LNCAP (cell line): ENCODE measurements at regions not wholly inside any gene's neighbourhood (a gene's known extent, or its start where the extent isn't known, plus 50 kb on each side); places are given as distances from the start of the nearest gene placed in this dataset.
A peak's percentile ranks its signal among the peaks of the same experiment; 100 is the strongest.

Experiments
- CTCF ChIP-seq: fragments of 450-650 bp; IDR thresholded peaks from 2 replicates; pipeline ENCODE4 v1.5.1; 2017; ENCODE audit warnings: mild to moderate bottlenecking

GRCh38 chr17:33640629-33641028, 347.5 kb upstream of the ASIC2 start:
- no peak for TF ChIP-seq CTCF

- TF ChIP-seq CTCF = no peak
These were observed 348.9 kb upstream of the ASIC2 start for GRCh38 chr17:33642002-33642401.

GRCh38 chr17:33647956-33648355, 354.9 kb upstream of the ASIC2 start:
- peak; percentile 57 for TF ChIP-seq CTCF

- no peak for TF ChIP-seq CTCF
These were observed 357.2 kb upstream of the ASIC2 start for GRCh38 chr17:33650304-33650703.

GRCh38 chr17:33651686-33652085, 358.6 kb upstream of the ASIC2 start:
- TF ChIP-seq CTCF = 0 out of 2 replicates have a peak, but pooled peaks have one; percentile 26

GRCh38 chr17:33652731-33653398, 359.8 kb upstream of the ASIC2 start:
- no peak for TF ChIP-seq CTCF

- no peak for TF ChIP-seq CTCF
These were observed 360.3 kb upstream of the ASIC2 start for GRCh38 chr17:33653399-33653788.

GRCh38 chr17:33657181-33657580, 364.1 kb upstream of the ASIC2 start:
- TF ChIP-seq CTCF = no peak
